ENCODE measurements at regions not wholly inside any gene's neighbourhood (a gene's known extent, or its start where the extent isn't known, plus 50 kb on each side); places are given as distances from the start of the nearest gene placed in this dataset.

- no peak for TF ChIP-seq CTCF (IDR thresholded peaks at IDR 0.05)
These were observed 433.3 kb upstream of the SALL3 start for GRCh38 chr18:78546281-78546680.

GRCh38 chr18:78547817-78548216 is 431.8 kb upstream of the SALL3 start:
- TF ChIP-seq CTCF (IDR thresholded peaks at IDR 0.05), result no peak

GRCh38 chr18:78548261-78549058 is 431.2 kb upstream of the SALL3 start:
- no peak for TF ChIP-seq CTCF (IDR thresholded peaks at IDR 0.05)

GRCh38 chr18:78549971-78550370 is 429.6 kb upstream of the SALL3 start:
- TF ChIP-seq CTCF (IDR thresholded peaks at IDR 0.05), result no peak

- no peak for TF ChIP-seq CTCF (IDR thresholded peaks at IDR 0.05)
These were observed 424.5 kb upstream of the SALL3 start for GRCh38 chr18:78554944-78555608.

GRCh38 chr18:78557371-78557770 is 422.2 kb upstream of the SALL3 start:
- no peak for TF ChIP-seq CTCF (IDR thresholded peaks at IDR 0.05)

- no peak for TF ChIP-seq CTCF (IDR thresholded peaks at IDR 0.05)
These were observed 421.4 kb upstream of the SALL3 start for GRCh38 chr18:78558101-78558810.

Measured in LNCAP (cell line).